ENCODE measurements at regions not wholly inside any gene's neighbourhood (a gene's known extent, or its start where the extent isn't known, plus 50 kb on each side); places are given as distances from the start of the nearest gene placed in this dataset.
"Not testable (repeated sequence)": the region's sequence is repeated elsewhere in the genome, so short reads cannot be mapped to it uniquely, and the experiment has no call there.

DNA sequence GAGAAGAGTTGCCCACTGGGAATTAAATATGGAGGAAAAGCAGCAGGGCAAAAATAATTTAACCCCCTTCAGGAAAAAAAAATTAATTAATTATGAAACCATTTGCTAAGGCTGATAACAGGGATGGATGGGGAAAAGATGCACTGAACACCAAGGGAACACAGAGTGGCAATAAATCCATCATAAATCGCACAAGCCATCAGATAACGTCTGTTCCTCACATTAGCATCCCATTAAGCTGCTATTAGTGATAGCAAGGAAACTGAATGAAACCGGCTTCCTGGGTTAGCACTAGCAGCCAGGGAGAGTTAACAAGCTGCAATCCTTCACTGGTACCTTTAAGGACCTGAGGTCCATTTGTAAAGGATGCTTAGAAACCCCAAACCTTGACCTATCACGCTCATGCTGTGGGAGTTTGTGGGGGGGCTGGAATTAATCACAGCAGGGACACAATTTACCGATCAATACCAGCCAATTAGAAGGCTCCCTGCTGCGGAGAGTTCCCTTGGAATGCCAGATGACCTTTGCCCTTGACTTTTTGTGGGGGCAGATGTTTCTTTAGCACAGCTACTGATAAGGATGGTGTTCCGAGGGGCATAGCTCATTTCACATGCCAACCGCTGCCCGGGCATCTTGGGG is 175.5 kb upstream of the KLF7 start:
- Histone ChIP-seq H3K9me3 (ENCODE audit: control insufficient read depth, low read length) (no peaks in the 10 kb centered on the region), H3K9ac (ENCODE audit: low read length) (no peak overlapping the region), H4K8ac (ENCODE audit: low read length) (no peak overlapping the region), H3K4me3 (ENCODE audit: insufficient read depth in 1 of 2, low read depth in 1 of 2, low read length in 2 of 2) (no peak overlapping the region), H3K18ac (ENCODE audit: low read depth in 1 of 2, low read length in 2 of 2) (no peak overlapping the region), H2AFZ (ENCODE audit: low read depth, low read length) (no peak overlapping the region), H3K14ac (ENCODE audit: low read length in 2 of 2) (no peak overlapping the region), H3K23ac (ENCODE audit: low read length in 2 of 2) (no peak overlapping the region), H3K4me2 (ENCODE audit: low read length, poor library complexity, severe bottlenecking) (no peak overlapping the region), H2BK15ac (ENCODE audit: low read depth, poor library complexity, severe bottlenecking) (no peak overlapping the region), H2BK12ac (ENCODE audit: low read length in 2 of 2) (no peak overlapping the region), H2BK5ac (ENCODE audit: low read depth, low read length, poor library complexity, severe bottlenecking) (no peak overlapping the region), H3K79me1 (replicated peaks; ENCODE audit: low read length, poor library complexity, severe bottlenecking) (no peaks in the 10 kb centered on the region), H3K36me3 (ENCODE audit: control insufficient read depth in 1 of 2, insufficient read depth in 2 of 2, low read depth in 1 of 2, low read length in 2 of 2) (no peaks in the 10 kb centered on the region), H3K4ac (ENCODE audit: low read depth in 1 of 2, low read length in 2 of 2) (peak overlapping the region in 1 of 2 experiments; percentile 9), H2AK5ac (ENCODE audit: low read length, severe bottlenecking) (no peak overlapping the region), H2BK120ac (ENCODE audit: low read depth, low read length) (peak overlapping the region; percentile 51), H4K91ac (ENCODE audit: low read length) (no peak overlapping the region), H3K4me1 (ENCODE audit: control insufficient read depth, insufficient read depth, low read depth, low read length) (peaks cover 3% of the 10 kb centered on the region), H3K27ac (ENCODE audit: low read length, poor library complexity, severe bottlenecking) (no peak overlapping the region), H3K27me3 (ENCODE audit: control insufficient read depth in 1 of 2, insufficient read depth in 1 of 2, low read length in 2 of 2) (no peaks in the 10 kb centered on the region)
- DNase-seq, result no peak
- WGBS, result 84% methylated on average over 9 of the region's 9 CpGs

DNA sequence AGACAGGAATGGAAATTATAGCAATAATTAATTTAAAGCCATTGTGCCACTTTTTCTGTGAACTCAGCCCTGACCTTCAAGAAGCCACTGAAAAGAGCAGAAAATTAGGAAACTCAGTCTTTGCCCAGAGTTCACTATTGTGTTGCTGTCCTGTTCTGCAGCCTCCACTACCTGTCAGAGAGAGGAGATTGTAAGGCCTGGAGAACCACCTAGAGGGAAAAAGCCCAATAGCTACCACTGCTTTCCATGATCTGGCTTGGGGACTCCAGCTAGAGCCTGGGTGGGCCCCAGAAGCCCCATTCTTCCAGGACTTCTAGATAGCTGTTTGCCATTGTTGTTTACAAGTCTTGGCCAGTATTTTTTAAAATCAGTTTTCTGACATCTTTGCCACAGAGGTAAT is 176.1 kb upstream of the KLF7 start:
- no peak overlapping the region for H2AK5ac ChIP-seq (ENCODE audit: low read length, severe bottlenecking)
- H3K9me3 ChIP-seq (ENCODE audit: control insufficient read depth, low read length), result no peaks in the 10 kb centered on the region
- no peak overlapping the region for H3K4ac ChIP-seq (ENCODE audit: low read depth in 1 of 2, low read length in 2 of 2)
- no peak overlapping the region for H3K27ac ChIP-seq (ENCODE audit: low read length, poor library complexity, severe bottlenecking)
- H2BK120ac ChIP-seq (ENCODE audit: low read depth, low read length), result peak overlapping the region; percentile 51
- no peak overlapping the region for H2BK12ac ChIP-seq (ENCODE audit: low read length in 2 of 2)
- DNase-seq, result no peak
- no peak overlapping the region for H3K9ac ChIP-seq (ENCODE audit: low read length)
- no peak overlapping the region for H3K4me3 ChIP-seq (ENCODE audit: insufficient read depth in 1 of 2, low read depth in 1 of 2, low read length in 2 of 2)
- peaks cover 3% of the 10 kb centered on the region for H3K4me1 ChIP-seq (ENCODE audit: control insufficient read depth, insufficient read depth, low read depth, low read length)
- H3K79me1 ChIP-seq (replicated peaks; ENCODE audit: low read length, poor library complexity, severe bottlenecking), result no peaks in the 10 kb centered on the region
- no peaks in the 10 kb centered on the region for H3K27me3 ChIP-seq (ENCODE audit: control insufficient read depth in 1 of 2, insufficient read depth in 1 of 2, low read length in 2 of 2)
- H3K18ac ChIP-seq (ENCODE audit: low read depth in 1 of 2, low read length in 2 of 2), result peak overlapping the region in 1 of 2 experiments; percentile 47
- H2BK5ac ChIP-seq (ENCODE audit: low read depth, low read length, poor library complexity, severe bottlenecking), result no peak overlapping the region
- H3K23ac ChIP-seq (ENCODE audit: low read length in 2 of 2), result no peak overlapping the region
- no peak overlapping the region for H2AFZ ChIP-seq (ENCODE audit: low read depth, low read length)
- H3K14ac ChIP-seq (ENCODE audit: low read length in 2 of 2), result no peak overlapping the region
- no peaks in the 10 kb centered on the region for H3K36me3 ChIP-seq (ENCODE audit: control insufficient read depth in 1 of 2, insufficient read depth in 2 of 2, low read depth in 1 of 2, low read length in 2 of 2)
- no peak overlapping the region for H2BK15ac ChIP-seq (ENCODE audit: low read depth, poor library complexity, severe bottlenecking)
- no peak overlapping the region for H3K4me2 ChIP-seq (ENCODE audit: low read length, poor library complexity, severe bottlenecking)
- H4K91ac ChIP-seq (ENCODE audit: low read length), result no peak overlapping the region
- no peak overlapping the region for H4K8ac ChIP-seq (ENCODE audit: low read length)

DNA sequence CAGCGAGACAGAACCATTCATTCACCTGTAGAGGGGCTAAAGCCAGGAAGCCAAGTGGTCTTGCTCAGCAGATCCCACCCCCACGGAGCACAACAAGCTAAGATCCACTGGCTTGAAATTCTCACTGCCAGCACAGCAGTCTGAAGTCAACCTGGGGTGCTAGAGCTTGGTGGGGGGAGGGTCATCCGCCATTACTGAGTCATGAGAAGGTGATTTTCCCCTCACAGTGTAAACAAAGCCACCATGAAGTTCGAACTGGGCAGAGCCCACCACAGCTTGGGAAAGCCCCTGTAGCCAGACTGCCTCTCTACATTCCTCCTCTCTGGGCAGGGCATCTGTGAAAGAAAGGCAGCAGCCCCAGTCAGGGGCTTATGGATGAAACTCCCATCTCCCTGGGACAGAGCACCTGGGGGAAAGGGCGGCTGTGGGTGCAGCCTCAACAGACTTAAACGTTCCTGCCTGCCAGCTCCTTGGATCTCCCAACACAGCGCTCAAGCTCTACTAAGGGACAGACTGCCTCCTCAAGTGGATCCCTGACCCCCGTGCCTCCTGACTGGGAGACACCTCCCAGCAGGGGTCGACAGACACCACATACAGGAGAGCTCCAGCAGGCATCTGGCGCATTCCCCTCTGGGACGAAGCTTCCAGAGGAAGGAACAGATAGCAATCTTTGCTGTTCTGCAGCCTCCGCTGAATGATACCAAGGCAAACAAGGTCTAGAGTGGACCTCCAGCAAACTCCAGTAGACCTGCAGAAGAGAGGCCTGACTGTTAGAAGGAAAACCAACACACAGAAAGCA is 179.0 kb upstream of the KLF7 start:
- H3K27ac ChIP-seq (ENCODE audit: low read length, poor library complexity, severe bottlenecking); H3K4me2 ChIP-seq (ENCODE audit: low read length, poor library complexity, severe bottlenecking); H4K91ac ChIP-seq (ENCODE audit: low read length); H3K4ac ChIP-seq (ENCODE audit: low read depth in 1 of 2, low read length in 2 of 2); H4K8ac ChIP-seq (ENCODE audit: low read length); H3K4me1 ChIP-seq (ENCODE audit: control insufficient read depth, insufficient read depth, low read depth, low read length); H3K14ac ChIP-seq (ENCODE audit: low read length in 2 of 2); H3K9ac ChIP-seq (ENCODE audit: low read length); H2BK12ac ChIP-seq (ENCODE audit: low read length in 2 of 2); H3K4me3 ChIP-seq (ENCODE audit: insufficient read depth in 1 of 2, low read depth in 1 of 2, low read length in 2 of 2); H2BK5ac ChIP-seq (ENCODE audit: low read depth, low read length, poor library complexity, severe bottlenecking); DNase-seq; H3K27me3 ChIP-seq (ENCODE audit: control insufficient read depth in 1 of 2, insufficient read depth in 1 of 2, low read length in 2 of 2); H2BK120ac ChIP-seq (ENCODE audit: low read depth, low read length); H3K23ac ChIP-seq (ENCODE audit: low read length in 2 of 2); H3K79me1 ChIP-seq (replicated peaks; ENCODE audit: low read length, poor library complexity, severe bottlenecking); H2AK5ac ChIP-seq (ENCODE audit: low read length, severe bottlenecking); H3K36me3 ChIP-seq (ENCODE audit: control insufficient read depth in 1 of 2, insufficient read depth in 2 of 2, low read depth in 1 of 2, low read length in 2 of 2); H3K18ac ChIP-seq (ENCODE audit: low read depth in 1 of 2, low read length in 2 of 2); H3K9me3 ChIP-seq (ENCODE audit: control insufficient read depth, low read length); H2BK15ac ChIP-seq (ENCODE audit: low read depth, poor library complexity, severe bottlenecking); H2AFZ ChIP-seq (ENCODE audit: low read depth, low read length): not testable (repeated sequence)
- WGBS, result 89% methylated on average over 12 of the region's 12 CpGs

DNA sequence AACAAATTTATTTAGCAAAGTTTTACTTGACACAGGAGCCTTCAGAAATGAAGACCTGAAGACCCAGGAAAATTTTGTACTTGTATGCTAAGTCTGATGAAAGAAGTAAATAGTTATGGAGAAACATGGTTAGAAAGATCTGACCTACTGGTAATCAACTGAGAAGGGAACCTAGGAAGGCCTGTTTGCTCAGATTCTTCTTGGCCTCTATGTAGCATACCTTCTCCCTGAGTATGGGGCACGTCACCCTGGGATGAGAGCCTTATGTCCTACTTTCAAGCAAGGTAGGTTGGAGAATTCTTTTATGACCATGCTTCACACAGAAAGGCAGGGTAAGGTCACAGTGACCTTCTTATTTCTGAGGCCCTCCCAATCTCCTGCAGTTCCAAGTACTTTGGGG is 178.6 kb upstream of the CREB1 start:
- no peak overlapping the region for H3K27ac ChIP-seq (ENCODE audit: low read length, poor library complexity, severe bottlenecking)
- H2BK5ac ChIP-seq (ENCODE audit: low read depth, low read length, poor library complexity, severe bottlenecking), result no peak overlapping the region
- no peak overlapping the region for H2AK5ac ChIP-seq (ENCODE audit: low read length, severe bottlenecking)
- H2BK12ac ChIP-seq (ENCODE audit: low read length in 2 of 2), result no peak overlapping the region
- H3K27me3 ChIP-seq (ENCODE audit: control insufficient read depth in 1 of 2, insufficient read depth in 1 of 2, low read length in 2 of 2), result no peaks in the 10 kb centered on the region
- no peak overlapping the region for H3K9ac ChIP-seq (ENCODE audit: low read length)
- no peaks in the 10 kb centered on the region for H3K79me1 ChIP-seq (replicated peaks; ENCODE audit: low read length, poor library complexity, severe bottlenecking)
- no peak overlapping the region for H2BK15ac ChIP-seq (ENCODE audit: low read depth, poor library complexity, severe bottlenecking)
- no peak overlapping the region for H3K18ac ChIP-seq (ENCODE audit: low read depth in 1 of 2, low read length in 2 of 2)
- no peak overlapping the region for H2AFZ ChIP-seq (ENCODE audit: low read depth, low read length)
- H3K4me2 ChIP-seq (ENCODE audit: low read length, poor library complexity, severe bottlenecking), result no peak overlapping the region
- no peak overlapping the region for H4K91ac ChIP-seq (ENCODE audit: low read length)
- no peak for DNase-seq
- H3K4me1 ChIP-seq (ENCODE audit: control insufficient read depth, insufficient read depth, low read depth, low read length), result no peaks in the 10 kb centered on the region
- H3K23ac ChIP-seq (ENCODE audit: low read length in 2 of 2), result no peak overlapping the region
- no peak overlapping the region for H3K4ac ChIP-seq (ENCODE audit: low read depth in 1 of 2, low read length in 2 of 2)
- H2BK120ac ChIP-seq (ENCODE audit: low read depth, low read length), result no peak overlapping the region
- H3K14ac ChIP-seq (ENCODE audit: low read length in 2 of 2), result peak overlapping the region in 1 of 2 experiments; percentile 79
- no peaks in the 10 kb centered on the region for H3K9me3 ChIP-seq (ENCODE audit: control insufficient read depth, low read length)
- H4K8ac ChIP-seq (ENCODE audit: low read length), result no peak overlapping the region
- no peaks in the 10 kb centered on the region for H3K36me3 ChIP-seq (ENCODE audit: control insufficient read depth in 1 of 2, insufficient read depth in 2 of 2, low read depth in 1 of 2, low read length in 2 of 2)
- 100% methylated on average over 1 of the region's 1 CpG for whole genome bisulfite sequencing
- no peak overlapping the region for H3K4me3 ChIP-seq (ENCODE audit: insufficient read depth in 1 of 2, low read depth in 1 of 2, low read length in 2 of 2)

All from mesenchymal stem cell (in vitro differentiated cells and primary cell).